GM13976 (cell line): ENCODE measurements at regions not wholly inside any gene's neighbourhood (a gene's known extent, or its start where the extent isn't known, plus 50 kb on each side); places are given as distances from the start of the nearest gene placed in this dataset.

ENCODE experiments used
- DNase-seq: peaks from one replicate; pipeline ENCODE4 v3.0.0; 2012; ENCODE audit warnings: low spot score
- in situ Hi-C: fragments of 300-500 bp; cut with MboI; formaldehyde crosslinking; loops from one replicate; pipeline ENCODE4 v1.12.0; 2022; ENCODE audit warnings: low sequenced_read_pairs, mixed read lengths, inconsistent platforms; ENCODE audit not compliant: unreplicated experiment
- TF ChIP-seq, protein P1 (sequence below): IDR thresholded peaks from 2 replicates; pipeline ENCODE4 v1.5.1; 2012; ENCODE audit warnings: borderline replicate concordance, mild to moderate bottlenecking; ENCODE audit not compliant: insufficient read depth; ENCODE audit errors: extremely low read depth, missing control alignments, control extremely low read depth

DNA sequence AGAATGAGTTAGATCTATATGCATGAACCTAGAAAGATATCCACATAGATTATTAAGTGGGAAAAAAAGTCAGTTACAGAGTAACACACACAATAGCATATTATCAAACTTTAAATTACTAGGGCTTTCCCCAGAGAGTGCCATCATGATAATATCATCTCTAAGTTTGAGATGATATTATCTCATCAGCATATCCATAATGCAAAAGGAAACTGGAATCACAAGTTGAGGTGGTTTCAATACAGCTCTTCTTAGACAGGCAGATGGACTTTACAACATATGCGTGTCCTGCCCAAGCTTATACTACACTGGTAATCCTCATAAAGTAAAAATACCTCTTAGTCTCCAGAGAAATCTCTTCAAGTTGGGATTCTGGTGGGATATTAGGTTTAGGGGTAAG lies 236.2 kb upstream of the SERP2 start:
- DNase-seq = no peak
- TF ChIP-seq, protein P1, sequence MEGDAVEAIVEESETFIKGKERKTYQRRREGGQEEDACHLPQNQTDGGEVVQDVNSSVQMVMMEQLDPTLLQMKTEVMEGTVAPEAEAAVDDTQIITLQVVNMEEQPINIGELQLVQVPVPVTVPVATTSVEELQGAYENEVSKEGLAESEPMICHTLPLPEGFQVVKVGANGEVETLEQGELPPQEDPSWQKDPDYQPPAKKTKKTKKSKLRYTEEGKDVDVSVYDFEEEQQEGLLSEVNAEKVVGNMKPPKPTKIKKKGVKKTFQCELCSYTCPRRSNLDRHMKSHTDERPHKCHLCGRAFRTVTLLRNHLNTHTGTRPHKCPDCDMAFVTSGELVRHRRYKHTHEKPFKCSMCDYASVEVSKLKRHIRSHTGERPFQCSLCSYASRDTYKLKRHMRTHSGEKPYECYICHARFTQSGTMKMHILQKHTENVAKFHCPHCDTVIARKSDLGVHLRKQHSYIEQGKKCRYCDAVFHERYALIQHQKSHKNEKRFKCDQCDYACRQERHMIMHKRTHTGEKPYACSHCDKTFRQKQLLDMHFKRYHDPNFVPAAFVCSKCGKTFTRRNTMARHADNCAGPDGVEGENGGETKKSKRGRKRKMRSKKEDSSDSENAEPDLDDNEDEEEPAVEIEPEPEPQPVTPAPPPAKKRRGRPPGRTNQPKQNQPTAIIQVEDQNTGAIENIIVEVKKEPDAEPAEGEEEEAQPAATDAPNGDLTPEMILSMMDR = no peak
- in situ Hi-C loops = no loop called here

DNA sequence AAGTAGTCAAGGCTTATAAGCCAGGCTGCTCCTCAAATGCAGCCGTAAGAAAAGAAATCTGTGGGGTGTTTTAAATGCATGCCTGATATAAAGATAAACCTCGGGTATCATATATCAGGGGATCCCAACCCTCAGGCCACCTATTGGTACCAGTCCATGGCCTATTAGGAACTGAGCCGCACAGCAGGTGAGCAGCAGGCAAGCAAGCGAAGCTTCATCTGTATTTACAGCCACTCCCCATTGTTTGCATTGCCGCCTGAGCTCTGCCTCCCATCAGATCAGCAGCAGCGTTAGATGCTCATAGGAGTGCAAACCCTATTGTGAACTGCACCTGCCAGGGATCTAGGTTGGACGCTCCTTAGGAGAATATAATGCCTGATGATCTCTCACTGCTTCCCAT lies 233.5 kb upstream of the SERP2 start:
- in situ Hi-C loops = no loop called here
- no peak for DNase-seq
- TF ChIP-seq, protein P1 = no peak

DNA sequence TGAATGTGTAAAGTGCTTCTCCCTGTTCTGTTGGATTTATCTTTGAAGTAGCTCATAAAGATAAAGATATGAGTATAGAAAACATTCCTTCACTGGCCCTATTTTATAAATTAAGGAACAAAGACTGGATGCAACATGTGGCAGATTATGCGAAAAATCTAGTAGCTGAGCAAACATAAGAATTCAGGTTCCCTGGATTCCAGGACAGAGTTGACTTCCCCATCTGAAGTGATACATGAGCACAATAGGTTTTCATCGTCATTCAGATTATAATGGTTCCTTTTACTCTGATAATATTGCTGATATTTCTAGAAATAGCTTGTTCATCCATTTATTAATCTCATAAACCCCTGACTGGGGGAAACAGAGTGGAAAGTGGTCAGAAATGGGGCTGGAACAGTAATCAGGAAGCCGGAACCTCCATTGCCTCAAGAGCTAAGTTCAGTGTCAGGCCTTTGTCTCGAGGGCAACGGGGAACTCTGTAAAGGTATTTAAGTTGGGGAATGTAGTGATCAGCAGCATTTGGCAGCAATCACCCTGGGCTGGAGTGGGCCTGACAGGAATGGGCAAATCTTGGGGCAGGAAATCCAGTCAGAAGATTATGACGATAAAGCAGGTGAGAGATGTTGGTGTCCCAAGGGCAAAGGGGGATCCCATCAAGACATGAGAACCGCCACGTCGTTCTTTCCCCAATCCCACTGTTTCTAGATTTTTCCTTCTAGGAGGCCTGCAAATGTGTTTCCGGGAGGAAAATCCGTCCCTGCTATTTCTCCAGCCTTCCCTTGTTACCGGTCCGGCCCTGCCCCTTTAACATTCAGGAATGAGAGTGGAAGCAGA lies 232.5 kb upstream of the SERP2 start:
- DNase-seq = no peak
- TF ChIP-seq, protein P1 = no peak
- in situ Hi-C loops = no loop called here

DNA sequence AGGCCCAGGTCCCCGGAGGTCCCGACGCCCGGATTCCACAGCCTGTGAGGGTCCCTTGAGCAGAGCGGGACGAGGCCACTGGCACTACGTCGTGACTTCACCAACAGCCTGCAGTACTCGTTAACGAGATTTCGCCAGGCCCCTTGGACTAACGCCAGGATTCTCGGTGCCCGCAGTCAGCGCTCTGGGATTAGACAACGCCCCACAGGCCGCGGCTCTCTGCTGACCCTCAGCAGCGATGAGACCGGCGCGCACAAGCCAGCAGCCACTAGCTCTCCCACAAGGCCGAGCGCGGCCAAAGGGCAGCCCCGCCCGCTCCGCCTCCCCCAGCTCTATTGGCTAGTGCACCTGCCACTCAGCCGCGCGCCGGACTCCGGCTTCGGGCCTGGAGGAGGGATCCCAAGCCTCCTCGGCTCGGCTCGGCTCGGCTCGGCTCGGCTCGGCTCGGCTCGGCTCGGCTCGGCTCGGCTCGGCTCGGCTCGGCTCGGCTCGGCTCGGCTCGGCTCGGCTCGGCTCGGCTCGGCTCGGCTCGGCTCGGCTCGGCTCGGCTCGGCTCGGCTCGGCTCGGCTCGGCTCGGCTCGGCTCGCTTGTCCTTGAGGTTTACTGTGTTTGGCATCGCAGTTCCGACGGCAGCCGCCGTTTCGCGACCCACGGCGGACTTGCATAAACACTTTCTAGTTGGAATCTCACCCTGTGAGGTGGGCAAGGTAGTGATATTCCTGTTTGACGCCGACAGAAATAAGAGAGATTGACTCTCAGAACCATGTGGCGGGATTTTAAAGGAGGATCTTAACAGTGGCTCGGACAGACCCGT lies 231.7 kb upstream of the SERP2 start:
- DNase-seq = peak; percentile 100
- in situ Hi-C loops = no loop called here
- TF ChIP-seq, protein P1 = no peak

DNA sequence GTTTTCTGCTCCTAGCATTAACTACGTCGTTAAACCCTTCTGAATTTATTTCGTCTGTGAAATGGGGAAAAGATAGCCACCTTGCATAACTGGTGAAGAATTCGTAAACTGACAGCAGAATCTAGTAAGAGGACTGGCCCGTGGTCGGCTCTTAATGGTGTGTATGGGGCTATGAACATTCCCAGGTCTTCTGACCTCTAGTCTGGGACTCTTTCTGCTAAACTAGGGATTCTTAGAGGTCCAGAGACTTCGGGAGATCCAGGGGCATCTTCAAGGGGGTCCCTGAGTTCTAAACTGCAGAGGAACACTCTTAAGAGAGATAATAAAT lies 231.1 kb upstream of the SERP2 start:
- in situ Hi-C loops = no loop called here
- no peak for DNase-seq
- TF ChIP-seq, protein P1 = no peak

DNA sequence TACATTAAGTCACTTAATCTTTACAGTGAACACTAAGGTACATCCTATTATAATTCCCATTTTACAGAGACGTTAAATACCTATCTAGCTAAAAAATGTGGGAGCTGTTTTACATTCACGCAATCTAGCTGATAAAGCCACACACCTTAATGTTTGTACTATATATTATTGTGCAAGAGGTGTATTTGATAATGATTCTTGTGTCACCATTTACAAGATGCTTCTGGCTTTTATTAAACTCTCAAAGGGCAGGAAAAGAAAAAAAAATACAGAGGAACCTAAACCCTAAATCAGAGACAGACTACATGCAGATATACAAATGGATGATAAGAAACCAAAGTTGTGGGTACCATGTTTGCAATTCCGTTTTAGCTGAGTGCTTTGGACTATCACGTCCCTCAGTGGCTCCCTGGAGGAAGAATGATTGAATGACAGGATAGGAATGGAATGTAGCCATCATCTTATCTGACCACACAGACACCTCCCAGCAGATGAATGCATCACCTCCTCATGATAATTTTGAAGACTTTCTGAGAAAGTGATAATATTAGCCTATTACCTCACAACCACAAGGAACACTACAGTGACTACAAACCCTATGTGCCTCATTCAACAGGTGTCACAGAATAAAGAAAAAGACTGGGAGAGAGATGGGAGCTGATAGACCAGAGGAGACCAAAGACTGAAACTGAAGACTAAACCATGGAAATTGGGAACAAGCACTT lies 230.5 kb upstream of the SERP2 start:
- DNase-seq = no peak
- TF ChIP-seq, protein P1 = no peak
- in situ Hi-C loops = no loop called here
